Gastroesophageal sphincter (tissue), 3 donors: ENCODE measurements at regions not wholly inside any gene's neighbourhood (a gene's known extent, or its start where the extent isn't known, plus 50 kb on each side); places are given as distances from the start of the nearest gene placed in this dataset.

Source experiments
- CTCF ChIP-seq, 4 experiments: fragments of 200-600 bp in 2 of 4; fragments of 450-650 bp in 2 of 4; sonication (generic) in 1 of 4; IDR thresholded peaks; one replicate each; pipeline ENCODE4 v1.5.1; 2017 to 2019; ENCODE audit warnings: antibody characterized with exemption in 4 of 4, mild to moderate bottlenecking in 2 of 4, moderate library complexity in 2 of 4
- POLR2A ChIP-seq, 2 donors: fragments of 450-650 bp; IDR thresholded peaks; one replicate each; pipeline ENCODE4 v1.6.1; 2017; ENCODE audit warnings: antibody characterized with exemption in 2 of 2, mild to moderate bottlenecking in 2 of 2, moderate library complexity in 1 of 2
- POLR2AphosphoS5 ChIP-seq: sonication (generic); formaldehyde crosslinking; IDR thresholded peaks from one replicate; pipeline ENCODE4 v1.6.1; 2017; ENCODE audit warnings: antibody characterized with exemption

GRCh38 chr4:152258391-152258790, 277.5 kb downstream of the FBXW7 start:
- TF ChIP-seq CTCF (IDR thresholded peaks at IDR 0.05) (no peak), POLR2A (IDR thresholded peaks at IDR 0.05) (no peak), POLR2AphosphoS5 (no peak)
